ENCODE measurements at regions not wholly inside any gene's neighbourhood (a gene's known extent, or its start where the extent isn't known, plus 50 kb on each side); places are given as distances from the start of the nearest gene placed in this dataset.

DNA sequence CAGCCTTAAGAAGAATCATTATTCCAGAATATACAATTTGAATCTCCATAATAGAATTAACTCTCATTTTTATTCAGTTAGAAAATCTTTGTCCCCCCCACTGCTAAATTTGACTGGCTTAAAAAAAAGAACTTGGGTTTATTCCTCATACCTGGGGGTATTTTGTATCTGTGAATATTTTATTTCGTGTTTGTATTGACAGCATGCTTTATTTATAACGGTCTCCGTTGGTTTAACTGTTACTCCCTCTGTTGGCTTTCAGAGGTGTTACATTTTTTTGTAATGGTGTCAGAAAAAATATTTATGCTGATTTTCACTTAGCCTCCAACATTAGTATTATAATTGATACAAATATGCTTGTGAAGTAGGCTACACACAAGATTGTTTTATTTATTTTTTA, 109.1 kb downstream of the HAUS1 start:
- TF ChIP-seq, protein P1, sequence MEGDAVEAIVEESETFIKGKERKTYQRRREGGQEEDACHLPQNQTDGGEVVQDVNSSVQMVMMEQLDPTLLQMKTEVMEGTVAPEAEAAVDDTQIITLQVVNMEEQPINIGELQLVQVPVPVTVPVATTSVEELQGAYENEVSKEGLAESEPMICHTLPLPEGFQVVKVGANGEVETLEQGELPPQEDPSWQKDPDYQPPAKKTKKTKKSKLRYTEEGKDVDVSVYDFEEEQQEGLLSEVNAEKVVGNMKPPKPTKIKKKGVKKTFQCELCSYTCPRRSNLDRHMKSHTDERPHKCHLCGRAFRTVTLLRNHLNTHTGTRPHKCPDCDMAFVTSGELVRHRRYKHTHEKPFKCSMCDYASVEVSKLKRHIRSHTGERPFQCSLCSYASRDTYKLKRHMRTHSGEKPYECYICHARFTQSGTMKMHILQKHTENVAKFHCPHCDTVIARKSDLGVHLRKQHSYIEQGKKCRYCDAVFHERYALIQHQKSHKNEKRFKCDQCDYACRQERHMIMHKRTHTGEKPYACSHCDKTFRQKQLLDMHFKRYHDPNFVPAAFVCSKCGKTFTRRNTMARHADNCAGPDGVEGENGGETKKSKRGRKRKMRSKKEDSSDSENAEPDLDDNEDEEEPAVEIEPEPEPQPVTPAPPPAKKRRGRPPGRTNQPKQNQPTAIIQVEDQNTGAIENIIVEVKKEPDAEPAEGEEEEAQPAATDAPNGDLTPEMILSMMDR (IDR thresholded peaks at IDR 0.05) = peak; percentile 51
- TF ChIP-seq EZH2 (IDR thresholded peaks at IDR 0.05) = no peak
- TF ChIP-seq EZH2phosphoT487 (IDR thresholded peaks at IDR 0.05) = no peak
